ENCODE measurements at regions not wholly inside any gene's neighbourhood (a gene's known extent, or its start where the extent isn't known, plus 50 kb on each side); places are given as distances from the start of the nearest gene placed in this dataset.

- no peak for DNase-seq (ENCODE audit: low spot score)
- ChIA-PET CTCF (interaction anchor here (1.0 kb wide), 1 partner anchor 933 kb away, joined by 4 read pairs; no protein-coding TSS in a partner anchor), POLR2A (ENCODE audit: low non-redundant PET) (no interaction called here)
- H3K27ac ChIP-seq, result no peak overlapping the region
- TF ChIP-seq CTCF (conservative IDR thresholded peaks at IDR 0.05; ENCODE audit: low read depth), result no peak
Measured at GRCh38 chr9:22992780-22993179, 546.2 kb downstream of the DMRTA1 start.

- ChIA-PET CTCF (no interaction called here), POLR2A (ENCODE audit: low non-redundant PET) (no interaction called here)
- no peak for TF ChIP-seq CTCF (conservative IDR thresholded peaks at IDR 0.05; ENCODE audit: low read depth)
- no peak for DNase-seq (ENCODE audit: low spot score)
- no peak overlapping the region for H3K27ac ChIP-seq
Measured at GRCh38 chr9:22997923-22998322, 551.3 kb downstream of the DMRTA1 start.

- ChIA-PET POLR2A (ENCODE audit: low non-redundant PET) (no interaction called here), CTCF (no interaction called here)
- DNase-seq (ENCODE audit: low spot score), result no peak
- H3K27ac ChIP-seq, result no peak overlapping the region
- TF ChIP-seq CTCF (conservative IDR thresholded peaks at IDR 0.05; ENCODE audit: low read depth), result no peak
Measured at GRCh38 chr9:23005156-23005555, 558.5 kb downstream of the DMRTA1 start.

GRCh38 chr9:23006127-23006526, 559.5 kb downstream of the DMRTA1 start:
- ChIA-PET POLR2A (ENCODE audit: low non-redundant PET) (no interaction called here), CTCF (no interaction called here)
- H3K27ac ChIP-seq, result no peak overlapping the region
- no peak for DNase-seq (ENCODE audit: low spot score)
- TF ChIP-seq CTCF (conservative IDR thresholded peaks at IDR 0.05; ENCODE audit: low read depth), result no peak

GRCh38 chr9:23011669-23012068, 565.0 kb downstream of the DMRTA1 start:
- POLR2A ChIA-PET (ENCODE audit: low non-redundant PET), result no interaction called here
- H3K27ac ChIP-seq, result no peak overlapping the region
- CTCF ChIA-PET, result no interaction called here
- no peak for DNase-seq (ENCODE audit: low spot score)
- TF ChIP-seq CTCF (conservative IDR thresholded peaks at IDR 0.05; ENCODE audit: low read depth), result no peak

GRCh38 chr9:23015557-23015956, 568.9 kb downstream of the DMRTA1 start:
- no peak overlapping the region for H3K27ac ChIP-seq
- ChIA-PET CTCF (no interaction called here), POLR2A (ENCODE audit: low non-redundant PET) (no interaction called here)
- DNase-seq (ENCODE audit: low spot score), result no peak
- TF ChIP-seq CTCF (conservative IDR thresholded peaks at IDR 0.05; ENCODE audit: low read depth), result no peak

GRCh38 chr9:23036416-23036815, 589.8 kb downstream of the DMRTA1 start:
- no peak for DNase-seq (ENCODE audit: low spot score)
- POLR2A ChIA-PET (ENCODE audit: low non-redundant PET), result no interaction called here
- H3K27ac ChIP-seq, result no peak overlapping the region
- no peak for TF ChIP-seq CTCF (conservative IDR thresholded peaks at IDR 0.05; ENCODE audit: low read depth)
- CTCF ChIA-PET, result interaction anchor here (0.5 kb wide), 1 partner anchor 1205 kb away, joined by 4 read pairs; no protein-coding TSS in a partner anchor
